Activated CD4-positive, alpha-beta T cell treated with anti-CD3 and anti-CD28 coated beads for 4 hours (primary cell): ENCODE measurements at regions not wholly inside any gene's neighbourhood (a gene's known extent, or its start where the extent isn't known, plus 50 kb on each side); places are given as distances from the start of the nearest gene placed in this dataset.
A peak's percentile ranks its signal among the peaks of the same experiment; 100 is the strongest.

Source experiments
- DNase-seq, 2 donors: peaks; one replicate each; pipeline ENCODE4 v3.0.0-alpha.2; 2020

- no peak for DNase-seq
These were observed 85.8 kb upstream of the ZNF648 start for GRCh38 chr1:182147136-182147820.

GRCh38 chr1:182146286-182146685, 84.8 kb upstream of the ZNF648 start:
- DNase-seq, result no peak

GRCh38 chr1:182145441-182145840, 83.9 kb upstream of the ZNF648 start:
- DNase-seq, result no peak

DNA sequence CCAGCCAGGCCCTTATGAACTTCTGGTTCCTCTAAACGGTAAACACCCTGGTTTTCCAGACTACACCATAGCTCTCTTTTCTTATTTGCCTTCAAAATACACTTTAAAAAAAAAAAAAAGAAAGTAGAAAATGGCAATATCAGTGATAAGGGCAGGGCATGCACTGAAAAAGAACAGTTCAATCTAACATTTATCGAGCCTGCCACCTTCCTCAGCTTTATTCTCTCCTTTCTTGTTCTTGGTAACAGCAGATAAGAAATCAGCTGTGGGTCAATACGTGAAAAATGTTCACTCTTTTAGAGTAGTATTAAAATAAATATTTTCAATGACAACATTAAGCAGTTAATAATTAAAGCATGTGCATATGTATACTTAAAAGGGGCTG, 83.1 kb upstream of the ZNF648 start:
- DNase-seq, result no peak

DNA sequence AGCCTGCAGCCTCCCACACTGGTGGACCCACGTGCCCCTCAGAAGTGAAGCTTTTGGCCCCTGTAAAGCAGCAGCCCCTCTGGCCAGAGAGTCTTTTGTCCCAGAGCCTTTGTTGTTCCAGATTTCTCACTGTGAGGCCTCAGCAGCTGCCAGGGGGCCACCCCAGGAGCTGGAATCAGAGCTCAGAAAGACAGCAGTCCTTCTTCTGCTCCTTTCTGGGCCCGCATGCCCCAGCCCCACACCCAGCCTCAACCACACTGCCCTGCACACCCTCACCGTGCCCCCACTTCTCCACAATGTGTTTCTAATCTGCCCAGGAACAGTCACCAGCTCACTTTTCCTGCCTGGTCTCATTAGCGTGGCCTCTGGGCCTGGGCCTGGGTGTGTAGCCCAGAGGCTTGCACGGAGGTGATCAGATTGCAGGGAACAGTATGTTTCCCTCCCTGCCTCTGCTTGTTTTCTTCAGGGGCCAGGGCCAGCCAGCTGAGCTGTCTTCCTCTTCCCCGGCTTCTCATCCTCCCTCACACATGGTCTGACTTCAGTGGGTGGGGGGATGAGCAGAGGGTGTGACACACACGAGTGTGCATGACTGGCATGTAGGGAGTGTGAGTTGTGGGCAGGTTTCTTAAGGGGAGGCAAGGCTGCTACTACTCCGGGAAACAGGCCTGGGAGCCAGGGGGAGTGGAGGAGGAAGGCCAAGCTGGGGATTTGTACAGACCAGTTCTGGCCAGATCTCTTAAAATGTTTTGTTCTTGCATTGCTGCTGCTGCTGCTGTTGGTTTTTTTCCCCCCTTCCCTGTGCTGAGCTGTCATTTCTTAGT, 82.5 kb upstream of the ZNF648 start:
- no peak for DNase-seq

DNA sequence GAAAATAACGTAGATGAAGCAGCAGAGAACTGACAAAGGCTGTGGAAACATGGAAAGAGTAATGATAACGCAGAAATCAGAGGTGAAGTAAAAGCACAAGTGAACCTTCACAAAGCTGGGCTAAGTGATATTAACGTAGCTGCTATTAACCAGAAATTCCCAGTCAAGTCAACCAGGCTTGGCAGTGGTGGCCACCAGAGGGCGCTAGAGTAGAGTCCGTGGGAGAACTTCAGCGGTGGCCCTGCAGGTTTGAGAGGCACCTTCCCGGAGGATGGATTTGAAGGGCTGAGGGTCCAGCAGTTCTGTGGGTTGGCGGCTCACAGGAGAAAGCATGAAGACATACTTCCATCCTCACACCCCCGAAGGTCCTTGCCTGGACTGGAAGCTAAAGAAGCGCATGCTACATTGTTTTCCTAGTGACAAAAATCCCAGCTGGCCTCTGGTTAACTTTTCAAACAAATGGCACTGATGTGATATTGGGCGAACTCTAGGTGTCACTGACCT, 81.7 kb upstream of the ZNF648 start:
- peak; percentile 86 to 88 for DNase-seq

GRCh38 chr1:182142621-182143020, 81.1 kb upstream of the ZNF648 start:
- no peak for DNase-seq

DNA sequence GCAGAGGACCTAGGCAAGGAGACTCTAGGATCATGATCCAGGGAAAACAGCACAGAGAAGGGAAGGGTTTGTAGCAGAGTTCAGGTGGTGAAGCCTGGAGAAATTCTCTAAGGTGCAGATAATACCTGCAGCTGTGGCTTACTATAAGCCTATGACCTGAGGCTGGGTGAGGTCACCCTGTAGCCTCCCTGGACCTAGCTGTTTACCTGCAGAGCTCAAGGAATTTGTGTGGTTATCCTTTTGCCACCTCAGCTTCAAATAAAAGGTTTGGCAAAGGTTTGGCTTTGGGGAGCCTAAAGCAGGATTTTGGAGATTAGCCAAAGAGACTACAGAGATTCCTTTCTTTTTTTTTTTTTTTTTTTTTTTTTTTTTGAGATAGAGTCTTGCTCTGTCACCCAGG, 79.5 kb upstream of the ZNF648 start:
- DNase-seq, result no peak

GRCh38 chr1:182139496-182139895, 78.0 kb upstream of the ZNF648 start:
- DNase-seq, result no peak

DNA sequence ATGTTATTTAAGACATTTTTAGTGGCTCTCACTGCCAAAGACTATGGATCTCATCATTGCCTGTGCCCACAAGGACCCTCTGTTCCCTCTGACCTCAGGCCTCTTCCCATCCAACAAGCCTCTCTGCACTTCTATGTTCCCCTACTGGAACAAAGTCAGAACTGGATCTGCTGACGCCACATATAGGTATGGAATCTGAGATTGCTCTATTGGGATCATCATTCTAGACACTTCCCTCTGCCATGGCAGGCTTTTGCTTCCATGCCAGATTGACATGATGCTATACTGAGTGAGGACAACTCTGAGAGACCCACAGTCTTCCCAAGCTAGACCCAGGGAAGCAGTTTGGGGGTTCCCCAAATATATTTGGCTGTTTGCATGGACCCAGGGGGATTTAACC, 76.0 kb upstream of the ZNF648 start:
- DNase-seq, result no peak

DNA sequence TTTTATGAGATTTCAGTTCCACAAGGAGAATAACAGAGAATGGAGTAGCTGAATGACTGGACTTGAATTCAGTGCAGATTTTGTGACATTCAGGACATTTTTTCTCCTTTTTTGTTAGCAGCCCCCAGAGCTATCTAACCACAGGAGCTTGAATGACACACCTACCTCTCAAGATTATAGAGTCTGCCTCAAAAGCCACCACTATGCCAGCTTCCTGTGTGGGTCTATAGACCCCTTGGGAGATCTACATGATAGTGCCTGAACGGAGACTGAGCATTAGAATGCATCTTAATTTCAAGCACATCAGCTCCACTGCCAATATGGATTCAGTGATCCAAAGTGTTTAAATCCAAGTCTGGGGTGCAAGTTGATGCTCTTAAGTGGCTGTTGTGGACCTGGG, 74.4 kb upstream of the ZNF648 start:
- no peak for DNase-seq

GRCh38 chr1:182134257-182134656, 72.7 kb upstream of the ZNF648 start:
- no peak for DNase-seq

DNA sequence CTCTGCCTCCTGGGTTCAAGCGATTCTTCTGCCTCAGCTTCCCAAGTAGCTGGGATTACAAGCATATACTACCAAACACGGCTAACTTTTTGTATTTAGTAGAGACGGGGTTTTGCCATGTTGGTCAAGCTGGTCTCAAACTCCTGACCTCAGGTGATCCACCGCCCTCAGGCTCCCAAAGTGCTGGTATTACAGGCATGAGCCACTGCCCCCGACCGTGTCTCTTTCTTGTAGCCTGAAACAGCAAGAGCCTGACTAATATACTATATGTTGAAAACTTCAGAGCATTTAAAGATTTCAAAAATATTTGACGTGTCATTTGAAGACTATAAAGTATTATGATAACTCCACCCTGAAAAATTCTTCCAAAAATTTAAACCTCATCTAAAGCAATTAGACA, 71.7 kb upstream of the ZNF648 start:
- DNase-seq, result no peak

DNA sequence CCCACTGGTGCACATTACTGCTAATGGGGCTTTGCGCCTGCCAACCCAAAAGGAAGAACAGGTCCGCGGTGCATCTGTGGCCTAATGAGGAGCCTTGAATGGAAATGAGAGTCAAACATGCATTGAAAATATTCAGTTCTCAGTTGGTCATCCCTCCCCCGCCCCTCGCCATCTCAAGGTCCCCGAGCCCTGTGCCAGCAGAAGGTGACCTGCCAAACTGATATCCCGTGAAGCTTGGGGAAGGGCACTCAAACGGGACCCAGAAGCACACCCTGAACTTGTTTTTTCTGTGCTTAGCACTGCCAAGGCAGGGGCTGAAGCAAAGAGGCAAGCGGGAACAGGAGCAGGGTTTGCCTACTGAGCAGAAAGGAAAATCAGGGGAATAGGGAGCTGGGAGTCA, 67.9 kb upstream of the ZNF648 start:
- no peak for DNase-seq

DNA sequence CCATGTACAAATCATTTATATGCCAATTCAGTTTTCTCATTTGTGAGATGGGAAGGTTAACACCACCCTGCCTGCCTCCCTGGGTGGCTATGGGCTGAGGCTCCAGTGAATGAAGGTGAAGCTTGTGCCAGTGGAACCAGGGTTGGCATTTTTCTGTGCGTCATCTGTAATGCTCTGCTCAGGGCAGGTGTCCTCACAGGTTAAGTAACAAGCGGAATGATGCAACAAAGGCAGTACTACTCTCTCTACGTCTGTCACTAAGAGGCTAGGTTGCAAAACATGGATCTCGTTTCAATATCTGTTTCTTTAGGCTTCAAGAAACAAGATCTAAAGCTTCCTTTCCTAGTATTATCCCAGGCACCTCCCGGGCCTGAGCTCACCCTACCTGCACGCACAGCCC, 67.0 kb upstream of the ZNF648 start:
- DNase-seq, result no peak

DNA sequence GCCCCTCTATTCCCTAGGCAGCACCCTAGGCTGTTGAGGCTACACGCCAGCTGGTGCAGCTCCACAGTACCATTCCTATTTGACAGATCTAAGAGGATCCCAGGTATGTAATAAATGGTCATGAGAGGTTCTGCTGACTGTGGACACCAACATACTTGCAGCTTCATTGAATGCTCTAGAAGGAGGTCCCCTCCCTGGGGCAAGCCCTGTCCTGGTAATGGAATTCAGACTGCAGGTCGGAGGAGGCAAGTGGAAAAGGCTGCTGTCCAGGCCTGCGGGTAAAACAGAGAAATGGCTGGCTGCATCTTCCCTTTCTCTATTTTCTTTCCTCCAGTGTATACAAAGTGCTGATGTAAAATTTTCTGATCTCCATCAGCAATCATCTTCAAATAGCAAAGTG, 66.1 kb upstream of the ZNF648 start:
- DNase-seq, result no peak

- DNase-seq, result no peak
These were observed 64.8 kb upstream of the ZNF648 start for GRCh38 chr1:182126272-182126800.

DNA sequence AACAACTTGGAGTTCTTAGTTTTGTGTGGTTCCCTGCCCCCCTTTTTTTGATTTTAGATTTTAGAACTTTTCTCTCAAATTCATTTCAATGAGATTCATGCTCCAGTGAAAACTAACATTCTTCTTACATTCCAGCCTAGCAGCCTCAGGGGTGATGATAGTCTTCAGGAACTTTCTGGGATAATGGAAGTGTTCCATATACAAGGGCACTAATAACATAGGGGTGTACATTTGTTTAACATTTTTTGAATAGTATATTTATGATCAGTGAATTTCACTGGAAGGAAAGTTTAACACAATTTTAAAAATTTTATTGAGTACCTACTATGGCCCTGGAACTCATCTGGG, 61.4 kb upstream of the ZNF648 start:
- no peak for DNase-seq

DNA sequence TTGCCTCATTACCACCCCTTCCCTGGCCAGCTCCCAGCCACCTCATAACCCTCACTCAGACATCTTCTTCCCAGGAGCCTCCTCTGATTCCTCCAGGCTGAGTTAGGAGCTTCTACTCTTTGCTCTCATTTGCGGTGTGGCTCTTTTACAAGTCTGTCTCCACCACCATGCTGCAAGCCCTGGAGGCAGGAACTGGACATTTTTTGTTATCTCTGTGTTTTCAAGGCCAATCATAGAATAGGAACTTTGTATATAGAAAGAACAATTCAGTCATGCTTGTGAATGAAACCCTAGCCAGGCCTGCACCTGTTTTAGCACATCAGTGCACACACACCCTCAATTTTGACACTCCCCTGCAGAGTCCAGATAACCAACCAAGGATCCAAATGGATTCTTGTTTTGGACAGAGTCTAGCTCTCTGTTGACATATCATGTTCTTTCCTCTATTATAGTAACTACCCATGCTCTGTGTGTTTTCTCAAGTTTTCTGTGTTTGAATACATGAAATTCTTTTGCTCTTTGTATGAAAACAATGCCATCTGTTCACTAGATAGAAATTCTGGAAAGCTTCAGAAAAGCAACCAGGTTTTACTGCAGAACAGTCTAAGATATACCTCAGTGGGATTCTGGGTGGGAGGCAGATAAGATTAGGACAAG, 60.9 kb upstream of the ZNF648 start:
- no peak for DNase-seq

DNA sequence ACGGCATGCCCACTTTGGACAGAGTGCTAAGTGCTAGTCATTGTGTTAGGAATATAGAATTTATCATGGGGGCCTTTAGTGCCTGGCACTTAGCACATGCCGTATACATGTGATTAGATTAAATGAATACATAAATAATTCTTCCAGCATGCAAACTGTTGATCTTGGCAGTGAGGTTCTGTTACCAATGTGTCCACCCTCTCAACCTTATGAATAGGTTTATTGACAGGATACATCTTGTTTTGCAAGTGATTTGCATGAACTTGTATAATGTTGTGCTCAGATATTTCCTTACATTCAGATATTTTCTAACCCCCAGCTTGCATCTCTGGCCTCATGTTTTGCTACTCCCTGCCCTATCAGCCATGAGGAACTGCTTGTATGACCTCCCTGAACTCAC, 60.3 kb upstream of the ZNF648 start:
- no peak for DNase-seq

DNA sequence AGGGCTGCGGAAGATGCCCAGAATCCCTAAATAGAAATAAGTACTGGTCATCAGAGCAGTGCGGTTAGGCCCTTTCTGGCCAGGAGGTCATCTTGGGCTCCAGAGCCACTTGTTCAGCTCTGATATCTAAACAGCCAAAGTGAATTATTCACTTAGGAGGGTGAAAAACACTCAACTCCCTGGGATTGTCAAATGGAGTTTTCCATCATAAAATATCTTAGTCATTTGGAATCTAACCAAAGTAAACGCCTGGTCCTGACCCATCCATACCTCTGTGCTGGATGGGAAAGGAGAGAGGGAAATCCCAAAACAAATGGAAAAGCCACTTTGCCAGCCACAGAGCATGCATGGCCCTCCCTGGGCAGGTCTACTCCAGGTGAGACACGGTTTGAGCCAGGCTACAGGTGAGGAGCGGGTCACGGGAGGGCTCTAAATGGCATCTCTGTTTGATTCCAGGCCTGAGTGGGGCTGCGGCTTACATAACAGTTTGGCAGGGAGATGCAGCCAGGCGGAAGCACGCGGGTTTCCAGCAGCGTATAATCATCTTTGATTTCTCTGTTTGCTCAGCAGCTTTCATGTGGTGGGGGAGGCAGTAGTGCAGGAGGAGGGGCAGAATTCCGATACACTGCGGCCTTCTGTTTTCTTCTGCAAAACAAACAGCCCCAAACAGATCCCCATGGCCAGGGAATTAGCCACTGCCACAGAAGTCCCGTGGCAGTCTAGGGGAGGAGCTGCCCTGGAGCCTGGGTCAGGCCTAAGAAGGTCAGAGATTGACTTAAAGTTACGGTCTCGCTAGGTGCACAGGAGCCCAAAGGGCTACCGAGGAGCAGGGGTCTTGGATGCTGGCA, 59.1 kb upstream of the ZNF648 start:
- no peak for DNase-seq

DNA sequence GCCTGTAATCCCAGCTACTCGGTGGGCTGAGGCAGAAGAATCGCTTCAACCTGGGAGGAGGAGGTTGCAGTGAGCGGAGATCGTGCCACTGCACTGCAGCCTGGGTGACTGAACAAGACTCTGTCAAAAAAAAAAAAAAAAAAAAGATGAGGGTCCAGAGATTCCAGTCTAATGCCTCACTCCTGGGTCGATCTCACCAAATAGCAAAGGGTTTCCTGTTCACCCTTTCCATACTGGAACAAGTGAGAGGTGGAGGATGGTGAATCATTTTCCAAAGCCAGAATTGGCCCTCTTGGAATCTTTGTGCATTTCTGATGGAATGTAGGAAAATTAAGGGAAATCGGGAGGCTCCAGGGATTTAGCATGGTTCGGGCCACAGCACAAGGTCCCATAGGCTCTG, 58.1 kb upstream of the ZNF648 start:
- DNase-seq, result no peak

- DNase-seq, result no peak
These were observed 57.3 kb upstream of the ZNF648 start for GRCh38 chr1:182118851-182119250.
